HEK293T (cell line): ENCODE measurements at regions not wholly inside any gene's neighbourhood (a gene's known extent, or its start where the extent isn't known, plus 50 kb on each side); places are given as distances from the start of the nearest gene placed in this dataset.
"Not testable (repeated sequence)": the region's sequence is repeated elsewhere in the genome, so short reads cannot be mapped to it uniquely, and the experiment has no call there.

Experiments
- CTCF ChIA-PET: fragments of 350-600 bp; formaldehyde crosslinking; extraction: SDS; loops from one replicate; lab custom pipeline; 2021; ENCODE audit warnings: antibody characterized with exemption, inconsistent platforms; lab: Yijun Ruan, JAX
- POLR2A ChIA-PET: fragments of 350-600 bp; formaldehyde crosslinking; extraction: SDS; loops from one replicate; lab custom pipeline; 2020; ENCODE audit warnings: antibody characterized with exemption, inconsistent platforms; lab: Yijun Ruan, JAX
- DNase-seq: peaks from one replicate; pipeline ENCODE4 v3.0.0; 2012; ENCODE audit warnings: mixed read lengths; ENCODE audit errors: extremely low spot score
- ARNT ChIP-seq: fragments of 450-650 bp; IDR thresholded peaks from 2 replicates; pipeline ENCODE4 v1.6.1; 2017; ENCODE audit warnings: mild to moderate bottlenecking
- BHLHE40 ChIP-seq: fragments of 450-650 bp; IDR thresholded peaks from 2 replicates; pipeline ENCODE4 v1.6.1; 2016; ENCODE audit warnings: mild to moderate bottlenecking, moderate library complexity, borderline replicate concordance
- CTBP1 ChIP-seq: fragments of 450-650 bp; IDR thresholded peaks from 2 replicates; pipeline ENCODE4 v1.6.1; 2016; ENCODE audit warnings: borderline replicate concordance
- ELF4 ChIP-seq: fragments of 450-650 bp; IDR thresholded peaks from 2 replicates; pipeline ENCODE4 v1.6.1; 2017; ENCODE audit warnings: antibody characterized with exemption
- FOXA1 ChIP-seq: fragments of 450-650 bp; IDR thresholded peaks from 2 replicates; pipeline ENCODE4 v1.6.1; 2016; ENCODE audit warnings: mild to moderate bottlenecking
- FOXK2 ChIP-seq: fragments of 450-650 bp; IDR thresholded peaks from 2 replicates; pipeline ENCODE4 v1.6.1; 2016; ENCODE audit warnings: mild to moderate bottlenecking
- FOXM1 ChIP-seq: fragments of 450-650 bp; IDR thresholded peaks from 2 replicates; pipeline ENCODE4 v1.6.1; 2017; ENCODE audit warnings: mild to moderate bottlenecking, borderline replicate concordance
- HDGF ChIP-seq: fragments of 450-650 bp; IDR thresholded peaks from 2 replicates; pipeline ENCODE4 v1.6.1; 2017; ENCODE audit warnings: antibody characterized with exemption, borderline replicate concordance
- L3MBTL2 ChIP-seq: fragments of 450-650 bp; conservative IDR thresholded peaks from 2 replicates; pipeline ENCODE4 v1.6.1; 2016; ENCODE audit warnings: mild to moderate bottlenecking
- LEF1 ChIP-seq: fragments of 450-650 bp; IDR thresholded peaks from 2 replicates; pipeline ENCODE4 v1.6.1; 2017; ENCODE audit warnings: mild to moderate bottlenecking, borderline replicate concordance
- NFRKB ChIP-seq: fragments of 450-650 bp; IDR thresholded peaks from 2 replicates; pipeline ENCODE4 v1.6.1; 2016; ENCODE audit warnings: mild to moderate bottlenecking, moderate library complexity
- SP1 ChIP-seq: fragments of 450-650 bp; IDR thresholded peaks from 2 replicates; pipeline ENCODE4 v1.6.1; 2017
- SUZ12 ChIP-seq: fragments of 450-650 bp; IDR thresholded peaks from 2 replicates; pipeline ENCODE4 v1.6.1; 2016; ENCODE audit warnings: mild to moderate bottlenecking
- TARDBP ChIP-seq: fragments of 450-650 bp; IDR thresholded peaks from 2 replicates; pipeline ENCODE4 v1.6.1; 2016
- ZNF384 ChIP-seq: fragments of 450-650 bp; IDR thresholded peaks from 2 replicates; pipeline ENCODE4 v1.6.1; 2016
- TF ChIP-seq, protein P1 (sequence below): fragments of 450-650 bp; IDR thresholded peaks from 2 replicates; pipeline ENCODE4 v1.6.1; 2016

DNA sequence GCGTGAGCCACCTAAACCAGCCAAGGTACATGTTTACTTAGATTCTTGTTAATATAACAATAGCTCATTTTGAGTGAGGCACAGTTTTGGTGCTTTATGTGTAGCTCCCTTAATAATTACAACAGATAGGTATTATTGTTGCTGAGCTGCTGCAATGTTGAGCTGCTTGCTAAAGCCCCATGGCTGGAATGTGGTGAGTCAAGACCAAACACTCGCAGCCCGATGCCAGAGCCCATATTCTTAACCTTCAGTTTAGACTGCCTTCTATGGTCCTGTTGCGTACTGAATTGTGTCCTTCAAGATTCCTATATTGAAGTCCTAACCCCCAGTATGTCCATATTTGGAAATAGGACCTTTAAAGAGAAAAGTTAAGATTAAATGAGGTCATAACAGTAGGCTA, 407.1 kb downstream of the NEBL start:
- TF ChIP-seq FOXK2 (no peak), BHLHE40 (no peak), ELF4 (no peak), LEF1 (no peak), SUZ12 (no peak), HDGF (no peak), L3MBTL2 (no peak), ARNT (no peak), FOXM1 (no peak), NFRKB (no peak), FOXA1 (no peak), TARDBP (no peak), SP1 (no peak), CTBP1 (no peak), ZNF384 (no peak)
- TF ChIP-seq, protein P1, sequence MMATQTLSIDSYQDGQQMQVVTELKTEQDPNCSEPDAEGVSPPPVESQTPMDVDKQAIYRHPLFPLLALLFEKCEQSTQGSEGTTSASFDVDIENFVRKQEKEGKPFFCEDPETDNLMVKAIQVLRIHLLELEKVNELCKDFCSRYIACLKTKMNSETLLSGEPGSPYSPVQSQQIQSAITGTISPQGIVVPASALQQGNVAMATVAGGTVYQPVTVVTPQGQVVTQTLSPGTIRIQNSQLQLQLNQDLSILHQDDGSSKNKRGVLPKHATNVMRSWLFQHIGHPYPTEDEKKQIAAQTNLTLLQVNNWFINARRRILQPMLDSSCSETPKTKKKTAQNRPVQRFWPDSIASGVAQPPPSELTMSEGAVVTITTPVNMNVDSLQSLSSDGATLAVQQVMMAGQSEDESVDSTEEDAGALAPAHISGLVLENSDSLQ = no peak
- no peak for DNase-seq
- POLR2A ChIA-PET = no interaction called here
- CTCF ChIA-PET = no interaction called here

GRCh38 chr10:20486791-20487190, 410.3 kb downstream of the NEBL start:
- POLR2A ChIA-PET = no interaction called here
- CTCF ChIA-PET = no interaction called here
- TF ChIP-seq FOXK2 = no peak
- no peak for TF ChIP-seq L3MBTL2
- no peak for TF ChIP-seq SP1
- no peak for TF ChIP-seq LEF1
- TF ChIP-seq BHLHE40 = no peak
- no peak for TF ChIP-seq SUZ12
- TF ChIP-seq ELF4 = no peak
- TF ChIP-seq FOXM1 = no peak
- no peak for TF ChIP-seq FOXA1
- TF ChIP-seq, protein P1 = no peak
- no peak for TF ChIP-seq ARNT
- TF ChIP-seq CTBP1 = no peak
- no peak for TF ChIP-seq TARDBP
- DNase-seq = no peak

GRCh38 chr10:20485554-20485953, 411.6 kb downstream of the NEBL start:
- DNase-seq = no peak
- TF ChIP-seq ELF4 (no peak), CTBP1 (no peak), L3MBTL2 (no peak), ARNT (no peak), HDGF (no peak), SUZ12 (no peak), FOXK2 (no peak), FOXA1 (no peak), ZNF384 (no peak), LEF1 (no peak), NFRKB (no peak), BHLHE40 (no peak), FOXM1 (no peak), SP1 (no peak), TARDBP (no peak)
- TF ChIP-seq, protein P1 = no peak
- CTCF ChIA-PET = no interaction called here
- POLR2A ChIA-PET = no interaction called here

DNA sequence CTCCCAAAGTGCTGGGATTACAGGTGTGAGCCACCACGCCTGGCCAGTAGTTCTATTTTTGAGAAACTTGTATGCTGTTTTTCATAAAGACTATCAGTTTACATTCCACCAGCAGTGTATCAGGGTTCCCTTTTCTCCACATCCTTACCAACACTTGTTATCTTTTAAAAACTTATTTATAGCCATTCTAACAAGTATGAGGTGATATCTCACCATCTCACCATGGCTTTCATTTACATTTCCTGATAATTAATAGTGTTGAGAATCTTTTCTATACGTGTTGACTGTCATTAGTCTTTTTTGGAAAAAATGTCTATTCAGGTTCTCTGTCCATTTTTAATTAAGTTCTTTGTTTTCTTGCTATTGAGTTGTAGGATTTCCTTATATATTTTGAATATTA, 416.1 kb downstream of the NEBL start:
- POLR2A ChIA-PET = no interaction called here

GRCh38 chr10:20480575-20480974, 416.5 kb downstream of the NEBL start:
- DNase-seq, CTCF ChIA-PET, POLR2A ChIA-PET: not testable (repeated sequence)

More for the DNA sequence above, 416.1 kb downstream of the NEBL start:
- CTCF ChIA-PET = no interaction called here
- no peak for TF ChIP-seq ARNT
- TF ChIP-seq BHLHE40 = no peak
- no peak for TF ChIP-seq FOXM1
- TF ChIP-seq NFRKB = no peak
- no peak for TF ChIP-seq FOXA1
- no peak for TF ChIP-seq HDGF
- DNase-seq = no peak

DNA sequence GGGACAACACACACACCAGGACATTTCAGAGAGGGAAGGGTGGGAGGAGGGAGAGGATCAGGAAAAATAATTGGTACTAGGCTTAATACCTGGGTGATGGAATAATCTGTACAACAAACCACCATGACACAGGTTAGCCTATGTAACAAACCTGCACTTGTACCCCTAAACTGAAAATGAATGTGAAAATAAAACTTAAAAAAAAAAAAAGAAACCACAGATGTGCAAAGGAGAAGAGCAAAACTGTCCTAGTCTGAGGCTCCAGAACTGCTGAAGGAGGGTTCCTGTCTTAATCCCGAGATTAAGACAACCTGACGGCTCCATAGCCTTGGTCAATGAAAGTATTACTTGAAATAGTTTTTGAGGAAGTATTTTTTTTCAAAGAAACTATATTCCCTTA, 423.0 kb downstream of the NEBL start:
- CTCF ChIA-PET = no interaction called here
- no peak for TF ChIP-seq FOXK2
- POLR2A ChIA-PET = no interaction called here

GRCh38 chr10:20473023-20473760, 423.9 kb downstream of the NEBL start:
- CTCF ChIA-PET = no interaction called here
- DNase-seq = no peak
- no peak for TF ChIP-seq FOXA1
- POLR2A ChIA-PET = no interaction called here

More for the DNA sequence above, 423.0 kb downstream of the NEBL start:
- DNase-seq = no peak
